HepG2 (cell line): ENCODE measurements at regions not wholly inside any gene's neighbourhood (a gene's known extent, or its start where the extent isn't known, plus 50 kb on each side); places are given as distances from the start of the nearest gene placed in this dataset.

Experiments used
- CTCF ChIP-seq: sonication (generic); formaldehyde crosslinking; IDR thresholded peaks from 2 replicates; pipeline ENCODE4 v1.5.0; 2020; ENCODE audit warnings: mild to moderate bottlenecking, missing genetic modification reagents, moderate library complexity
- IKZF1 ChIP-seq: fragments of 450-650 bp; IDR thresholded peaks from 2 replicates; pipeline ENCODE4 v1.7.1; 2016
- KDM3A ChIP-seq: IDR thresholded peaks from 2 replicates; pipeline ENCODE4 v1.6.1; 2018; ENCODE audit warnings: low read depth, missing compliant biosample characterization
- KDM4B ChIP-seq: sonication (generic); formaldehyde crosslinking; IDR thresholded peaks from 2 replicates; pipeline ENCODE4 v1.4.0; 2020; ENCODE audit warnings: missing genetic modification reagents
- POLR2AphosphoS5 ChIP-seq: IDR thresholded peaks from 2 replicates; pipeline ENCODE4 v1.6.1; 2012; ENCODE audit warnings: low read depth, low read length
- REPIN1 ChIP-seq: sonication (generic); formaldehyde crosslinking; IDR thresholded peaks from 2 replicates; pipeline ENCODE4 v1.8.0; 2022; ENCODE audit warnings: missing genetic modification reagents, low read depth, mild to moderate bottlenecking, borderline replicate concordance
- REST ChIP-seq, 2 experiments: IDR thresholded peaks; 2 replicates each; pipeline ENCODE4 v1.6.1; 2011 to 2012; ENCODE audit warnings: low read length in 2 of 2, borderline replicate concordance in 1 of 2, low read depth in 1 of 2, mild to moderate bottlenecking in 1 of 2, moderate library complexity in 1 of 2
- SP4 ChIP-seq: sonication (generic); formaldehyde crosslinking; IDR thresholded peaks from 2 replicates; pipeline ENCODE4 v1.8.1; 2023; ENCODE audit warnings: mild to moderate bottlenecking, missing genetic modification reagents
- ZIK1 ChIP-seq: sonication (generic); formaldehyde crosslinking; IDR thresholded peaks from 2 replicates; pipeline ENCODE4 v1.5.0; 2020; ENCODE audit warnings: mild to moderate bottlenecking, low read depth, missing genetic modification reagents, borderline replicate concordance
- ZNF558 ChIP-seq: sonication (generic); formaldehyde crosslinking; IDR thresholded peaks from 2 replicates; pipeline ENCODE4 v1.9.0; 2022; ENCODE audit warnings: mild to moderate bottlenecking, missing genetic modification reagents, borderline replicate concordance
- ZNF792 ChIP-seq: IDR thresholded peaks from 2 replicates; pipeline ENCODE4 v1.6.1; 2016

- TF ChIP-seq POLR2AphosphoS5, result no peak
- no peak for TF ChIP-seq REST (IDR thresholded peaks at IDR 0.05; ENCODE audit: borderline replicate concordance in 1 of 2, low read depth in 1 of 2, low read length in 2 of 2)
- TF ChIP-seq KDM3A (CRISPR knock-in tag), result no peak
- no peak for TF ChIP-seq REPIN1 (CRISPR knock-in tag)
- no peak for TF ChIP-seq ZIK1 (CRISPR knock-in tag)
- TF ChIP-seq ZNF558 (CRISPR knock-in tag), result no peak
- no peak for TF ChIP-seq IKZF1
- TF ChIP-seq ZNF792 (CRISPR knock-in tag), result no peak
- TF ChIP-seq CTCF (CRISPR knock-in tag), result no peak
- TF ChIP-seq SP4, result no peak
- no peak for TF ChIP-seq KDM4B (CRISPR knock-in tag)
Observed at GRCh38 chr13:30043631-30043925, 193.2 kb upstream of the UBL3 start.
